HepG2 (cell line): ENCODE measurements at regions not wholly inside any gene's neighbourhood (a gene's known extent, or its start where the extent isn't known, plus 50 kb on each side); places are given as distances from the start of the nearest gene placed in this dataset.

Experiments used
- GABPB1 ChIP-seq: IDR thresholded peaks from 2 replicates; pipeline ENCODE4 v1.6.1; 2016; ENCODE audit warnings: mild to moderate bottlenecking, missing genetic modification reagents, moderate library complexity, missing compliant biosample characterization
- HNRNPUL1 ChIP-seq: fragments of 200-400 bp; formaldehyde crosslinking; IDR thresholded peaks from 2 replicates; pipeline ENCODE4 v1.6.1; 2017; ENCODE audit warnings: low read depth, mild to moderate bottlenecking, low read length, moderate library complexity
- MATR3 ChIP-seq: sonication (generic); formaldehyde crosslinking; IDR thresholded peaks from 2 replicates; pipeline ENCODE4 v1.4.0; 2020; ENCODE audit warnings: missing genetic modification reagents
- ZMAT3 ChIP-seq: sonication (generic); formaldehyde crosslinking; conservative IDR thresholded peaks from 2 replicates; pipeline ENCODE4 v1.7.0; 2021; ENCODE audit warnings: missing genetic modification reagents
- ZNF589 ChIP-seq: sonication (generic); formaldehyde crosslinking; conservative IDR thresholded peaks from 2 replicates; pipeline ENCODE4 v1.8.0; 2022; ENCODE audit warnings: mild to moderate bottlenecking, moderate library complexity, missing genetic modification reagents
- TF ChIP-seq, protein P1 (sequence below): sonication (generic); formaldehyde crosslinking; IDR thresholded peaks from 2 replicates; pipeline ENCODE4 v1.8.1; 2023; ENCODE audit warnings: mild to moderate bottlenecking, missing genetic modification reagents
- TF ChIP-seq, protein P2 (sequence below), 2 experiments: IDR thresholded peaks; 2 replicates each; pipeline ENCODE4 v1.6.1; 2011 to 2012; ENCODE audit warnings: low read length in 2 of 2, borderline replicate concordance in 1 of 2, low read depth in 1 of 2, mild to moderate bottlenecking in 1 of 2, moderate library complexity in 1 of 2
- TF ChIP-seq, protein P3 (sequence below): sonication (generic); formaldehyde crosslinking; IDR thresholded peaks from 2 replicates; pipeline ENCODE4 v1.9.0; 2021; ENCODE audit warnings: missing genetic modification reagents, borderline replicate concordance
- TF ChIP-seq, protein P4 (sequence below): IDR thresholded peaks from 2 replicates; pipeline ENCODE4 v1.4.0; 2020; ENCODE audit warnings: mild to moderate bottlenecking, missing genetic modification reagents

DNA sequence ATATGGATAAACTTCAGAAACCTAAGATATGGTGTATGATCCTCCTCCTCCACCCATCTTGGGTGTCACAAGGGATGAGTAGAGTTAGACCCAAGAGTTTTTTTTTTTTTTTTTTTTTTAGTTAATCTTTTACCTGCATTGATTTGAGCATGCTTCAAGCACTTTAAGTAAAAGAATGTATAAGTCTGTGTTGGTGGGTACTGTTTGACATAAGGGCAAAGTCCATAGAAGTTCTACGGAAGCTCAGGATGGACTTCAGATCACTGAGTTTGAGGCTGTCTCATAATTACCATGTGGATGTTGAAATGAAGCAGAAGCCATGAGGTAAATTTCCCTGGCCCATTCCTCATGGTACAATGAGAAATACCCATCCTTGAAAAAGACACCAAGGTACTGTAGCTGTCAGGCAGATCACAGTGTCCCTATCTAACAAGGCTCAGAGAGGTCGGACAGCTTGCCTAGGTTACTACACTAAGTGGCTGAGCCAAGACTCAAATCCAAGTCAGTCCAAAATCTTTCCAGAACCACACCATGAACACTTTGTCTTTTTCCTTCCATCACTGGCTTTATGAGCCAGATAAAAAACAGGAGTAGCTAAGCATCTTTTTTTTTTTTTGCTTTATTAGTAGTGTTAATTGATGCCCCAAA is 962.8 kb downstream of the CDH11 start (continued):
- TF ChIP-seq, protein P1, sequence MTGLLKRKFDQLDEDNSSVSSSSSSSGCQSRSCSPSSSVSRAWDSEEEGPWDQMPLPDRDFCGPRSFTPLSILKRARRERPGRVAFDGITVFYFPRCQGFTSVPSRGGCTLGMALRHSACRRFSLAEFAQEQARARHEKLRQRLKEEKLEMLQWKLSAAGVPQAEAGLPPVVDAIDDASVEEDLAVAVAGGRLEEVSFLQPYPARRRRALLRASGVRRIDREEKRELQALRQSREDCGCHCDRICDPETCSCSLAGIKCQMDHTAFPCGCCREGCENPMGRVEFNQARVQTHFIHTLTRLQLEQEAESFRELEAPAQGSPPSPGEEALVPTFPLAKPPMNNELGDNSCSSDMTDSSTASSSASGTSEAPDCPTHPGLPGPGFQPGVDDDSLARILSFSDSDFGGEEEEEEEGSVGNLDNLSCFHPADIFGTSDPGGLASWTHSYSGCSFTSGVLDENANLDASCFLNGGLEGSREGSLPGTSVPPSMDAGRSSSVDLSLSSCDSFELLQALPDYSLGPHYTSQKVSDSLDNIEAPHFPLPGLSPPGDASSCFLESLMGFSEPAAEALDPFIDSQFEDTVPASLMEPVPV (CRISPR knock-in tag): no peak
- TF ChIP-seq HNRNPUL1 (peak; percentile 61; the same call in 1 of the 2 replicates), MATR3 (no peak), ZMAT3 (CRISPR knock-in tag) (0 out of 2 replicates have a peak, but pooled peaks have one; percentile 55), GABPB1 (CRISPR knock-in tag) (peak; percentile 39; the same call in 1 of the 2 replicates), ZNF589 (no peak)
- TF ChIP-seq, protein P2, sequence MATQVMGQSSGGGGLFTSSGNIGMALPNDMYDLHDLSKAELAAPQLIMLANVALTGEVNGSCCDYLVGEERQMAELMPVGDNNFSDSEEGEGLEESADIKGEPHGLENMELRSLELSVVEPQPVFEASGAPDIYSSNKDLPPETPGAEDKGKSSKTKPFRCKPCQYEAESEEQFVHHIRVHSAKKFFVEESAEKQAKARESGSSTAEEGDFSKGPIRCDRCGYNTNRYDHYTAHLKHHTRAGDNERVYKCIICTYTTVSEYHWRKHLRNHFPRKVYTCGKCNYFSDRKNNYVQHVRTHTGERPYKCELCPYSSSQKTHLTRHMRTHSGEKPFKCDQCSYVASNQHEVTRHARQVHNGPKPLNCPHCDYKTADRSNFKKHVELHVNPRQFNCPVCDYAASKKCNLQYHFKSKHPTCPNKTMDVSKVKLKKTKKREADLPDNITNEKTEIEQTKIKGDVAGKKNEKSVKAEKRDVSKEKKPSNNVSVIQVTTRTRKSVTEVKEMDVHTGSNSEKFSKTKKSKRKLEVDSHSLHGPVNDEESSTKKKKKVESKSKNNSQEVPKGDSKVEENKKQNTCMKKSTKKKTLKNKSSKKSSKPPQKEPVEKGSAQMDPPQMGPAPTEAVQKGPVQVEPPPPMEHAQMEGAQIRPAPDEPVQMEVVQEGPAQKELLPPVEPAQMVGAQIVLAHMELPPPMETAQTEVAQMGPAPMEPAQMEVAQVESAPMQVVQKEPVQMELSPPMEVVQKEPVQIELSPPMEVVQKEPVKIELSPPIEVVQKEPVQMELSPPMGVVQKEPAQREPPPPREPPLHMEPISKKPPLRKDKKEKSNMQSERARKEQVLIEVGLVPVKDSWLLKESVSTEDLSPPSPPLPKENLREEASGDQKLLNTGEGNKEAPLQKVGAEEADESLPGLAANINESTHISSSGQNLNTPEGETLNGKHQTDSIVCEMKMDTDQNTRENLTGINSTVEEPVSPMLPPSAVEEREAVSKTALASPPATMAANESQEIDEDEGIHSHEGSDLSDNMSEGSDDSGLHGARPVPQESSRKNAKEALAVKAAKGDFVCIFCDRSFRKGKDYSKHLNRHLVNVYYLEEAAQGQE (IDR thresholded peaks at IDR 0.05; ENCODE audit: borderline replicate concordance in 1 of 2, low read depth in 1 of 2, low read length in 2 of 2): 0 out of 4 replicates have a peak, but pooled peaks of 1 of the 2 experiments have one; percentile 47
- TF ChIP-seq, protein P3, sequence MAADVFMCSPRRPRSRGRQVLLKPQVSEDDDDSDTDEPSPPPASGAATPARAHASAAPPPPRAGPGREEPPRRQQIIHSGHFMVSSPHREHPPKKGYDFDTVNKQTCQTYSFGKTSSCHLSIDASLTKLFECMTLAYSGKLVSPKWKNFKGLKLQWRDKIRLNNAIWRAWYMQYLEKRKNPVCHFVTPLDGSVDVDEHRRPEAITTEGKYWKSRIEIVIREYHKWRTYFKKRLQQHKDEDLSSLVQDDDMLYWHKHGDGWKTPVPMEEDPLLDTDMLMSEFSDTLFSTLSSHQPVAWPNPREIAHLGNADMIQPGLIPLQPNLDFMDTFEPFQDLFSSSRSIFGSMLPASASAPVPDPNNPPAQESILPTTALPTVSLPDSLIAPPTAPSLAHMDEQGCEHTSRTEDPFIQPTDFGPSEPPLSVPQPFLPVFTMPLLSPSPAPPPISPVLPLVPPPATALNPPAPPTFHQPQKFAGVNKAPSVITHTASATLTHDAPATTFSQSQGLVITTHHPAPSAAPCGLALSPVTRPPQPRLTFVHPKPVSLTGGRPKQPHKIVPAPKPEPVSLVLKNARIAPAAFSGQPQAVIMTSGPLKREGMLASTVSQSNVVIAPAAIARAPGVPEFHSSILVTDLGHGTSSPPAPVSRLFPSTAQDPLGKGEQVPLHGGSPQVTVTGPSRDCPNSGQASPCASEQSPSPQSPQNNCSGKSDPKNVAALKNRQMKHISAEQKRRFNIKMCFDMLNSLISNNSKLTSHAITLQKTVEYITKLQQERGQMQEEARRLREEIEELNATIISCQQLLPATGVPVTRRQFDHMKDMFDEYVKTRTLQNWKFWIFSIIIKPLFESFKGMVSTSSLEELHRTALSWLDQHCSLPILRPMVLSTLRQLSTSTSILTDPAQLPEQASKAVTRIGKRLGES: peak; percentile 31; the same call in 1 of the 2 replicates
- TF ChIP-seq, protein P4, sequence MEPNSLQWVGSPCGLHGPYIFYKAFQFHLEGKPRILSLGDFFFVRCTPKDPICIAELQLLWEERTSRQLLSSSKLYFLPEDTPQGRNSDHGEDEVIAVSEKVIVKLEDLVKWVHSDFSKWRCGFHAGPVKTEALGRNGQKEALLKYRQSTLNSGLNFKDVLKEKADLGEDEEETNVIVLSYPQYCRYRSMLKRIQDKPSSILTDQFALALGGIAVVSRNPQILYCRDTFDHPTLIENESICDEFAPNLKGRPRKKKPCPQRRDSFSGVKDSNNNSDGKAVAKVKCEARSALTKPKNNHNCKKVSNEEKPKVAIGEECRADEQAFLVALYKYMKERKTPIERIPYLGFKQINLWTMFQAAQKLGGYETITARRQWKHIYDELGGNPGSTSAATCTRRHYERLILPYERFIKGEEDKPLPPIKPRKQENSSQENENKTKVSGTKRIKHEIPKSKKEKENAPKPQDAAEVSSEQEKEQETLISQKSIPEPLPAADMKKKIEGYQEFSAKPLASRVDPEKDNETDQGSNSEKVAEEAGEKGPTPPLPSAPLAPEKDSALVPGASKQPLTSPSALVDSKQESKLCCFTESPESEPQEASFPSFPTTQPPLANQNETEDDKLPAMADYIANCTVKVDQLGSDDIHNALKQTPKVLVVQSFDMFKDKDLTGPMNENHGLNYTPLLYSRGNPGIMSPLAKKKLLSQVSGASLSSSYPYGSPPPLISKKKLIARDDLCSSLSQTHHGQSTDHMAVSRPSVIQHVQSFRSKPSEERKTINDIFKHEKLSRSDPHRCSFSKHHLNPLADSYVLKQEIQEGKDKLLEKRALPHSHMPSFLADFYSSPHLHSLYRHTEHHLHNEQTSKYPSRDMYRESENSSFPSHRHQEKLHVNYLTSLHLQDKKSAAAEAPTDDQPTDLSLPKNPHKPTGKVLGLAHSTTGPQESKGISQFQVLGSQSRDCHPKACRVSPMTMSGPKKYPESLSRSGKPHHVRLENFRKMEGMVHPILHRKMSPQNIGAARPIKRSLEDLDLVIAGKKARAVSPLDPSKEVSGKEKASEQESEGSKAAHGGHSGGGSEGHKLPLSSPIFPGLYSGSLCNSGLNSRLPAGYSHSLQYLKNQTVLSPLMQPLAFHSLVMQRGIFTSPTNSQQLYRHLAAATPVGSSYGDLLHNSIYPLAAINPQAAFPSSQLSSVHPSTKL: peak; percentile 92
